Psoas muscle (tissue), 7 donors: ENCODE measurements at regions not wholly inside any gene's neighbourhood (a gene's known extent, or its start where the extent isn't known, plus 50 kb on each side); places are given as distances from the start of the nearest gene placed in this dataset.
A peak's percentile ranks its signal among the peaks of the same experiment; 100 is the strongest.
"Not testable (repeated sequence)": the region's sequence is repeated elsewhere in the genome, so short reads cannot be mapped to it uniquely, and the experiment has no call there.

ENCODE experiments used
- ATAC-seq, 4 donors: fragments of 200-7000 bp; cut with Tn5 transposase; one replicate each; pipeline ENCODE4 v1.9.1; 2020; ENCODE audit warnings: moderate library complexity in 3 of 4, mild to moderate bottlenecking in 2 of 4
- DNase-seq, 2 donors: peaks; one replicate each; pipeline ENCODE4 v3.0.0-alpha.2; 2020
- H3K27ac ChIP-seq: fragments of 200-600 bp; one replicate; pipeline ENCODE4 v1.8.0; 2022
- H3K27me3 ChIP-seq, 3 donors: fragments of 200-600 bp in 1 of 3; one replicate each; pipeline versions ENCODE4 v1.6.1 to v1.8.0; 2013 to 2022; ENCODE audit warnings: low read length in 2 of 3, mild to moderate bottlenecking in 2 of 3, moderate library complexity in 1 of 3; ENCODE audit not compliant: insufficient read depth in 3 of 3
- H3K36me3 ChIP-seq, 2 donors: fragments of 200-600 bp in 1 of 2; one replicate each; pipeline versions ENCODE4 v1.6.1 to v1.8.0; 2013 to 2022; ENCODE audit warnings: low read depth in 1 of 2, mild to moderate bottlenecking in 1 of 2, moderate library complexity in 1 of 2; ENCODE audit not compliant: insufficient read depth in 1 of 2
- H3K4me1 ChIP-seq: fragments of 200-600 bp; one replicate; pipeline ENCODE4 v1.8.0; 2022
- H3K4me3 ChIP-seq: fragments of 200-600 bp; one replicate; pipeline ENCODE4 v1.8.0; 2022; ENCODE audit warnings: mild to moderate bottlenecking
- H3K9me3 ChIP-seq: fragments of 200-600 bp; one replicate; pipeline ENCODE4 v1.8.0; 2022
- WGBS, 3 donors: extraction: QIAGEN DNeasy Blood & Tissue Kit; methylation state at CpG; one replicate each; pipeline versions ENCODE4 v1.1.6 to v1.1.7; 2013; 5-methylcytosine and 5-hydroxymethylcytosine counted together
- intact Hi-C, 2 donors: fragments of 100-400 bp; cut with DNase I; formaldehyde crosslinking; loops; one replicate each; pipeline versions ENCODE4 v1.11.0 to v1.14.2; 2022
- TF ChIP-seq, protein P1 (sequence below): fragments of 200-600 bp; IDR thresholded peaks from one replicate; pipeline ENCODE4 v1.8.0; 2022; ENCODE audit warnings: antibody characterized with exemption
- donor health status: healthy with polysubstance abuse.
- donor health status: DM: no; HTN: no; CAD: no; lungs with moderate emphysema.
- donor health status: Bipolar disorder and iron deficiency.
- donor health status: healthy.
- donor health status: DM: yes; HTN: yes; CAD: no.
- donor health status: DM: no; HTN: no; CAD: no.
- donor health status: DM: yes; HTN: yes; CAD: no.

DNA sequence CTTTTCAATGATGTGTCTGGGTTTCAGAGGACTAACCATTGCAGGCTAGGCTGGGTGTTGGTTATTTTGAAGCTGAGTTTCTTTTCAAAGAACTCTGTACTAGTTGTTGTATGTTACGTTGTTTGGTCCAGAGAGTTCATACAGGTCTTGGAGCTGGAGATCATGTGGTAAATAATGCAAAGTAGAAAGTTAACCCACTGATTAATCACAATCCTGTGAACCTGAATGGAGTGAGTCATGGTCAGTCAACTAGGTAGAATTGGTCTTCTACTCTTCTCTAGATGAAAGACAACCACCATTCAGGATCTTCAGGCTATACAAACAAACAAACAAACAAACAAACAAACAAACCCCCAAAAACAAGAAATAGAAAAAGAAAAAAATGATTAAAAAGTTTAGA is 388.9 kb upstream of the ACTBL2 start:
- H3K4me3 ChIP-seq = no peak overlapping the region
- H3K4me1 ChIP-seq = no peaks in the 10 kb centered on the region
- no peaks in the 10 kb centered on the region for H3K36me3 ChIP-seq
- H3K27ac ChIP-seq = no peak overlapping the region
- TF ChIP-seq, protein P1, sequence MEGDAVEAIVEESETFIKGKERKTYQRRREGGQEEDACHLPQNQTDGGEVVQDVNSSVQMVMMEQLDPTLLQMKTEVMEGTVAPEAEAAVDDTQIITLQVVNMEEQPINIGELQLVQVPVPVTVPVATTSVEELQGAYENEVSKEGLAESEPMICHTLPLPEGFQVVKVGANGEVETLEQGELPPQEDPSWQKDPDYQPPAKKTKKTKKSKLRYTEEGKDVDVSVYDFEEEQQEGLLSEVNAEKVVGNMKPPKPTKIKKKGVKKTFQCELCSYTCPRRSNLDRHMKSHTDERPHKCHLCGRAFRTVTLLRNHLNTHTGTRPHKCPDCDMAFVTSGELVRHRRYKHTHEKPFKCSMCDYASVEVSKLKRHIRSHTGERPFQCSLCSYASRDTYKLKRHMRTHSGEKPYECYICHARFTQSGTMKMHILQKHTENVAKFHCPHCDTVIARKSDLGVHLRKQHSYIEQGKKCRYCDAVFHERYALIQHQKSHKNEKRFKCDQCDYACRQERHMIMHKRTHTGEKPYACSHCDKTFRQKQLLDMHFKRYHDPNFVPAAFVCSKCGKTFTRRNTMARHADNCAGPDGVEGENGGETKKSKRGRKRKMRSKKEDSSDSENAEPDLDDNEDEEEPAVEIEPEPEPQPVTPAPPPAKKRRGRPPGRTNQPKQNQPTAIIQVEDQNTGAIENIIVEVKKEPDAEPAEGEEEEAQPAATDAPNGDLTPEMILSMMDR = no peak
- ATAC-seq = no peak
- peaks cover 0 to 3% (median 0%) of the 10 kb centered on the region in 3 donors for H3K27me3 ChIP-seq
- intact Hi-C loops = no loop called here
- no peaks in the 10 kb centered on the region for H3K9me3 ChIP-seq
- no peak for DNase-seq
- WGBS, 3 donors = 91 to 95% (median 94%) methylated on average over 1 of the region's 1 CpG

DNA sequence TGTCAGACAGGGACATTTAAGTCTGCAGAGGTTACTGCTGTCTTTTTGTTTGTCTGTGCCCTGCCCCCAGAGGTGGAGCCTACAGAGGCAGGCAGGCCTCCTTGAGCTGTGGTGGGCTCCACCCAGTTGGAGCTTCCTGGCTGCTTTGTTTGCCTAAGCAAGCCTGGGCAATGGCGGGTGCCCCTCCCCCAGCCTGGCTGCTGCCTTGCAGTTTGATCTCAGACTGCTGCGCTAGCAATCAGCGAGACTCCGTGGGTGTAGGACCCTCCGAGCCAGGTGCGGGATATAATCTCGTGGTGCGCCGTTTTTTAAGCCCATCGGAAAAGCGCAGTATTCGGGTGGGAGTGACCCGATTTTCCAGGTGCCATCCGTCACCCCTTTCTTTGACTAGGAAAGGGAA is 387.7 kb upstream of the ACTBL2 start:
- WGBS, 3 donors = 91 to 96% (median 92%) methylated on average over 6 to 11 of the region's 14 CpGs
- intact Hi-C loops, H3K27me3 ChIP-seq: not testable (repeated sequence)

DNA sequence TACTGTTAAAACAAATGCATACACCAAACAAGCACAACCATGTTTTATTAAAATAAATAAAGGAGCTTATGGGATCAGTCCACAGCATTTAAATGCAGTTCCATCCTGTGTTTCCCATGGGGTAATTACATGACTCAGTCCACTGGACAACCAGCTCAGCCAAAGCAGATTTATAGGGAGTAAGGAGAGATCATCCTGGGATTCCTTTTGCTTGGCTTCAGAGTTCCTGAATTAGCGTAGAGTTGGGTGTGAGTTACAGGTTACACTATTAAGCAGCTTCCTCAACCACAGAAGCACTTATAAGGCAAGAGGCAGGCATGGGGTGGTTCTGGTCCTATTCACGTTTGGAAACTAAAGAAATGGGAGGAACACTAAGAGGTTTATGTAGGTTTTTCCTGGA is 381.1 kb upstream of the ACTBL2 start:
- intact Hi-C loops = no loop called here

More for the DNA sequence above, 387.7 kb upstream of the ACTBL2 start:
- not testable (repeated sequence) for H3K9me3 ChIP-seq, H3K36me3 ChIP-seq, H3K27ac ChIP-seq, ATAC-seq, H3K4me3 ChIP-seq, H3K4me1 ChIP-seq, DNase-seq

DNA sequence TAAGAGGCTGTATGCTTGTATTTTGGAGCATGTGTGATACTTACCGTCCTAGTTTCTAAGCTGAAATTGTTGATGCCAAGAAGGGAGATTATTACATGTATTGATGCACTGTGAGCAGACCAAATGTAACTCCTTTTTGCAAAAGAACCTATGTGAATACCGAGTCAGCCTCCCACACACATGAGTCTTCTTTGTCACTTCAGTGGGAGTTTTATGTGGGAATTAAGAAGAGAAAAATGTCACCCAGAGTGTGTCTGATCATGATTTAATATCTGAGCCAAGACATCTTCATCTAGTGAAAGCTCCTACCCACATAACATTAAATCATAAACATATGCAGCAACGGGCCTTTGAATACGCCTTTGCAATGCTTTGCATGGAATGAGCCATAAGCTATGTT is 380.3 kb upstream of the ACTBL2 start:
- H3K4me3 ChIP-seq = no peak overlapping the region
- ATAC-seq = no peak
- TF ChIP-seq, protein P1 = no peak
- H3K4me1 ChIP-seq = peaks cover 5% of the 10 kb centered on the region
- no peak for DNase-seq
- no peak overlapping the region for H3K27ac ChIP-seq
- H3K9me3 ChIP-seq = no peaks in the 10 kb centered on the region
- no peaks in the 10 kb centered on the region for H3K27me3 ChIP-seq
- intact Hi-C loops = no loop called here
- WGBS, 3 donors = 65 to 76% (median 65%) methylated on average over 4 of the region's 4 CpGs
- H3K36me3 ChIP-seq = no peaks in the 10 kb centered on the region

More for the DNA sequence above, 381.1 kb upstream of the ACTBL2 start:
- no peak for DNase-seq
- Histone ChIP-seq H3K27ac (no peak overlapping the region), H3K9me3 (no peaks in the 10 kb centered on the region), H3K4me3 (no peak overlapping the region), H3K36me3 (no peaks in the 10 kb centered on the region), H3K27me3 (no peaks in the 10 kb centered on the region), H3K4me1 (peaks cover 5% of the 10 kb centered on the region)
- TF ChIP-seq, protein P1 = no peak
- 64 to 89% (median 65%) methylated on average over 2 of the region's 2 CpGs for WGBS, 3 donors
- peak in 2 of 4 donors; percentile 47 to 63 for ATAC-seq

DNA sequence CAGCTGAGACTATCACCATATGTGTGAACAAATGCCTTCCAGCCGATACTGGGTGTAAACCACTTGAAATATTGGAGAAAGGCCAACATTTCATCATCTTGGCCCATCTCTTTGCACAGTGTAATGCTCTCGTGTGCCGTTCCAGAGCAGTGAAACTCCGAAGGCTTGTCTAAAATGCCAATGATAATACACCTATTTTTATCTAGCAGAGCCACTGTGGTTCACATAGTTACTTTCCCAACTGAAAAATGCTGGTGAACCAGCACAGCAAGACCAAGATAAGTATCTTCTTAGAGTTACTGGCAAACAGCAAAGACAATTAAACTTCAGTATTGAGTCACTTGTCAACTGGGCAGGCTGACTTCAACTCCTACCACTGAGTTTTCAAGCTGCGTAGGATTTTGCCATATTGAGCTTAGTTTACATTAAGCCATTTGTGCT is 379.9 kb upstream of the ACTBL2 start:
- intact Hi-C loops = no loop called here
- Histone ChIP-seq H3K4me1 (peaks cover 5% of the 10 kb centered on the region), H3K36me3 (no peaks in the 10 kb centered on the region), H3K27me3 (no peaks in the 10 kb centered on the region), H3K9me3 (no peaks in the 10 kb centered on the region), H3K4me3 (no peak overlapping the region), H3K27ac (no peak overlapping the region)
- TF ChIP-seq, protein P1 = no peak
- no peak for DNase-seq
- 27 to 32% (median 31%) methylated on average over 5 of the region's 5 CpGs for WGBS, 3 donors
- ATAC-seq = peak; percentile 42 to 86 (median 68)
